HG03060 (cell line): ENCODE measurements at regions not wholly inside any gene's neighbourhood (a gene's known extent, or its start where the extent isn't known, plus 50 kb on each side); places are given as distances from the start of the nearest gene placed in this dataset.
A peak's percentile ranks its signal among the peaks of the same experiment; 100 is the strongest.
"Not testable (repeated sequence)": the region's sequence is repeated elsewhere in the genome, so short reads cannot be mapped to it uniquely, and the experiment has no call there.

Experiments
- ATAC-seq: cut with Tn5 transposase; IDR thresholded peaks from one replicate; pipeline ENCODE4 v1.9.1; 2021; ENCODE audit warnings: low read depth, moderate number of reproducible peaks; ENCODE audit not compliant: unreplicated experiment

GRCh38 chr2:166744117-166744516, 144.2 kb upstream of the XIRP2 start:
- not testable (repeated sequence) for ATAC-seq

GRCh38 chr2:166743482-166743881, 144.8 kb upstream of the XIRP2 start:
- ATAC-seq, result not testable (repeated sequence)

DNA sequence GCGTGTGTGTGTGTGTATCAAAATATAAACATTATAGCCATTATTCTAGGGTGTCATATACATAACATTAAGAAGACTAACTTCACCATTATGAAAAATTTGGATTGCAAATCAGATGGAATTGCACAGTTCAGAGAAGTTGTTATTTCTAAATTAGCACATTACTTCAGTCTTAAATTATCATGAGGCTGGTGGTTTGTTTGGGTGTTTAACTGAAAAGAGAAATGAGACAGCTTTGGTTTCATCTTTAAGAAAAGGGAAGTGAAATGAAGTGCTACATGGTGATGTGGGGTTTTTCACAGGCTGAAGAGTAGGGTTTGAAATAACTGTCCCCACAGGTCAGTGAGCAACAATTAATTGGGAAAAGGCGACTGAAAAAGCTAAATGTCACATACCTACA, 161.2 kb upstream of the XIRP2 start:
- peak; percentile 99 for ATAC-seq

DNA sequence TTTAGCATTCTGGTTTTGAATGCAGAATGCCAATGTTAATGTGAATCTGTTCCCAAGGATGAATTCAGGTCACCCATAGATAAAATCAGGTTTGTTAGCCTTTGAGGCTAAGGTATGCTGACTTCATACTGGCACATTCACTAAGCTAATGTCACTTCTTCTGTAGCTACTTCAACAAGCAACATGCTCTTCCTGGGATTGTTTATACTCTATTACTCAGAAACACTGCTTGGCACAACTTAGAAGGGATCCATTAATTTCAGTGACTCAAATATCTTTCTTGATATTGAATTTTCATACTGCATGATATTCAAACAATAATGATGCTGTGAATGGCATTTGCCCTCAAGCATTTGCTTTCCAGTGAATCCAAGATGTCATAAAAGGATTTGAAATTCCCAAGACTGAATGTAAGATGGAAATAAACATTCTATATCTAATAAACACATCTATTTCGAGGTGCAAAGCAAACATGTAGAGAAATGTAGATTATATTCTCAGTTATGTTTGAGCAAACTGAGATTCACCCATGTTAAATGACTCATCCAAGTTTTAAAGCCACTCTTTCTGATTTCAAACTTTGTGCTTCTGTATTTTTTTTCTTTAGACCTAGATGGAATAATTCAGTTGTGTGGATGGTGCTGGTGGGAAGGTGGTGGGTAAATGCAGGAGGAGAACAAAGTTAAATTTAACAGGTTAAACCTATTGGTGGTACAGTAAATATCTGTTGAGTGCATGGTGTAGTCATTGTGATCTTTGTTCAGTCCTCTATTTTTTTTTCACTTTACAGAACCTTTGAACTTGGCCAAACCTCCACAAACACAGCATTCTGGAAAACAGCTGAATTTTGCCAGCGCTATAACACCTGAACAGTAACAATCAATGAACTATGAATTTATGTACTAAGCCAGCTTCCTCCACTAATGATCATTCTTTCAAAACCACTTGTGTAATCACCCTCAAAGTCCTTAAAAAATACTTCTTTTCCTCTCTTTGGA, 162.1 kb upstream of the XIRP2 start:
- ATAC-seq, result peak; percentile 5

GRCh38 chr2:166716968-166717367, 171.3 kb upstream of the XIRP2 start:
- no peak for ATAC-seq

- no peak for ATAC-seq
Measured at GRCh38 chr2:166700079-166700478, 188.2 kb upstream of the XIRP2 start.

- no peak for ATAC-seq
Measured at GRCh38 chr2:166695154-166695553, 193.1 kb upstream of the XIRP2 start.

GRCh38 chr2:166686057-166686456, 192.0 kb upstream of the SCN7A start:
- ATAC-seq, result not testable (repeated sequence)

DNA sequence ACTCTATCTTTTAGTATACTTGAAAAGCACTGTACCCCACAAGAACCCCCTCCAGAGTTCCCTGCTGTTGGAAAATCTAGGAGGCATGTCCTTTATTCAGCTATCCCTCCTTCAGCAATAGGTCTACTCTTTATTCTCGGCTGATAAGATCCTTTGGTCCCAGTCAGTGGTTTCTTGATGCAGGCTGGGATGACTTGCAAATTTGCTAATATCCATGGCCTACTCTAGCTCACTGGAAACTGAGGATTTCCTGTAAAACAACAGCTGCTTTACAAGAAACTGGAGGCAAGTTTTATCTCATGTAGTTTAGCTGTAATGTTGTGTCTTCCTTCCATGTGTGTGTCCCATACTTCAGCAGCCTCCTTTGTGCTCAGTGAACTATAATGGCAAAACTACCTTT, 183.9 kb upstream of the SCN7A start:
- no peak for ATAC-seq

DNA sequence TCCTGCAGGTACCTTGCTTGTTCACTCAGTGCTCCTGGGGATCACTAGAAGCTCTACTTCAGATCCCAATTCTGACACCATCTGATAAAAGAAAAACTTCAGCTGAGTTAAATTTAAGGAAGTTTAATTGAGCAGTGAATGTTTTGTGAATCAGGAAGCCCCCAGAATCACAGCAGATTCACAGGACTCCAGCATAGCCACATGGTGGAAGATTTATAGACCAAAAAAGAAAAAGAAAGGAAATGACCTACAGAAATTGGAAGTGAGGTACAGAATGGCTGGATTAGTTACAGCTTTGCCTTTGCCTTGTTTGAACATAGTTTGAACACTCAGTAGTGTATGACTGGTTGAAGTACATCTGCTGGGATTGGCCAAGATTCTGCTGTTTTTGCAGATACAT, 182.7 kb upstream of the SCN7A start:
- no peak for ATAC-seq

- no peak for ATAC-seq
Measured at GRCh38 chr2:166675553-166675952, 181.5 kb upstream of the SCN7A start.

GRCh38 chr2:166673986-166674385, 179.9 kb upstream of the SCN7A start:
- ATAC-seq, result no peak

GRCh38 chr2:166671801-166672200, 177.8 kb upstream of the SCN7A start:
- ATAC-seq, result no peak

DNA sequence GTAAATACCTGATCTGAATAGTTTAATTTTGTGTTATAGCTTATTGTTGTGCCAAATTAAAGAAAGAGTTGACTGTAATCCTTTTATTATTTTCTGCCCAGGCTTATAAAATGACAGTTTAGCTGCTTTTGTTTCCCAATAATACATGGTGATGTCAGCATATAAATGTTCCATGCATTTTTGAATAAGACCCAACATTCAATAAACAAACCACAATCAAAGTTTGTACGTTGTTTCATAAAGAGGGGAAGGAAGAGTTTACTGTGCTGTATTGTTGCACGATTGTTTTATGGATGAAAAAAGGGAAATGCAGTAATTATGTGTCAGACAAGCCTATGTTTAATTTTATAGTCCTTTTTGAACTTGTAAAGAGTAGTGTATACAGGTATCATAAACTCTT, 177.2 kb upstream of the SCN7A start:
- ATAC-seq, result no peak

- no peak for ATAC-seq
Measured at GRCh38 chr2:166665991-166666940, 172.2 kb upstream of the SCN7A start.

DNA sequence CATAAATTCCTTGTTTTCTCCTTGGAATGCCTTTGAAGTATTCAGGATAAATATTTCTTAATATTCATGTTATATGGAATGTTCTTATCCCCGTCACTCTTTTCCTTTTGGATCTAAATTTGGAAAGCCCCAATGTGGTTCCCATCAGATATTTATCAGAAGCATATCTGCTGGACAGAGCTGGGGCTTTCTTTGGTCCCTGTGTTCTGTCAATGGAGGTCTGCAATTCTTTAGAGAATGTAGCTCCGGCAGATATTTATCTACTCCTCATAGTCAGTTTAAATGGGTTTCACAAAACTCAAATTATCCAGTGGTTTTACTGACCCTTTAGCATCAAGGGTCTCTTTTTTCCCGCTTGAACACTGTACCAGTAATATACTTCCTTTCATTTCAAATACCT, 167.8 kb upstream of the SCN7A start:
- no peak for ATAC-seq

DNA sequence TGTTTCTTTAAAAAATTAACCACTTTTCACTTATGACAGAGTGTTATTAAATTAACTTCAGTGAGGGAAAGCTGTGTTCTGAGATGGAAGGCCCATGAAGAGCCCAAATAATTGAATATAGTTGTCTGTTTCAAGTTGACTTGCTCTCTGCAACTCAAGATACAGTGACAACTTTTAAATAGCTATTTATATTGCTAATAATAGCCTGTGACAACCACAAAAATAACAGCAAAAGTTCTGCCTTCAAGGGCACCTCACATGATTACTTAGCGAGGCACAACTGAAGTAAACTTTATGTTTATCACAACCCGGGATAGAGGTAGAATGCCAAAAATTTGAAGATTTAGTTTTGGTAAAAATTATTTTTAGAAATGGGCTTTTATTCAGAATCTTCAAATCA, 167.3 kb upstream of the SCN7A start:
- ATAC-seq, result no peak

GRCh38 chr2:166658901-166659300, 164.9 kb upstream of the SCN7A start:
- no peak for ATAC-seq

DNA sequence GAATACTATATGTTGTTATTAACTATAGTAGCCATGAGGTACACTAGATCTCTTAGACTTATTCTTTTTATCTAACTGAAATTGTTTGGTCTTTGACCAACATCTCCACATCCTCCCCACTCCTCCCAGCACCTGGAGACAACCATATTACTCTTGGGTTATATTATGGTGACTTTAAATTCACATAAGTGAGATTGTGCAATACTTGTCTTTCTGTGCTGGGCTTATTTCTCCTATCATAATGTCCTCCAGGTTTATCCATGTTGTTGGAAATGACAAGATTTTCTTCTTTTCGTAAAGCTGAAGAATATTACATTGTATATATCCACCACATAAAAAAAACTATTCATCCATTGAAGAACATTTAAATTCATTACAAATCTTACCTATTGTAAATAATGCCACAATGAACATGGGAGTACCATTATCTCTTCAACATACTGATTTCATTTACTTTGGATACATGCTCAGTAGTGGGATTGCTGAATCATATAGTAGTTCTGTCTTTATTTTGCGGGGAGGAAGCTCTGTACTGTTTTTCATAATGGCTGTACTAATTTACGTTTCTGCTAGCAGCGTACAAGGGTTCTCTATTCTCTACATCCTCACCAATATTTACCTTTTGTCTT, 159.2 kb upstream of the SCN7A start:
- no peak for ATAC-seq

DNA sequence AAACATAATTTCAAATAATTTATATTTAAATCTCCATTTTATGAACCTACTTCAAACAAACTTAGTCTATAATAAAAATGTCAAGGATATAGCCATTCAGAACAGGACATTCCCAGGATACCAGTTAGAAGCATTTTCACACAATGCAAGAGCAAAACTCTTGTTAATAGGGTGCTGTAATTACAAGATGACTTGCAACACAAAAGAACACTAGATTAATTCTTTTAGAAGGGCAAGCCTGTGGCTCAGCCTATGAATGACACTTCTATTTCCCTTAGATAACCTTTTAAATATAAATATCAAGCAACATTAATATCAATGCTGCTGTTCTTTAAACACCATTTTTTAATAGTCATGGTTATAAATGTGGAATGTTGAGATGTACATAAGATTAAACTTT, 157.9 kb upstream of the SCN7A start:
- no peak for ATAC-seq
